Activated CD8-positive, alpha-beta T cell treated with anti-CD3 and anti-CD28 coated beads for 36 hours (primary cell): ENCODE measurements at regions not wholly inside any gene's neighbourhood (a gene's known extent, or its start where the extent isn't known, plus 50 kb on each side); places are given as distances from the start of the nearest gene placed in this dataset.
"Not testable (repeated sequence)": the region's sequence is repeated elsewhere in the genome, so short reads cannot be mapped to it uniquely, and the experiment has no call there.

Experiments
- ATAC-seq: fragments of 200-7000 bp; cut with Tn5 transposase; one replicate; pipeline ENCODE4 v1.10.0; 2021; ENCODE audit warnings: mild to moderate bottlenecking, moderate library complexity
- CTCF ChIA-PET: fragments of 350-600 bp; sonication (Branson Sonifier 250); formaldehyde crosslinking; loops from one replicate; lab custom pipeline; 2021; ENCODE audit warnings: antibody characterized with exemption; lab: Charles Lee
- POLR2A ChIA-PET: fragments of 350-600 bp; sonication (Branson Sonifier 250); formaldehyde crosslinking; loops from one replicate; lab custom pipeline; 2021; ENCODE audit warnings: antibody characterized with exemption; lab: Charles Lee
- DNase-seq: peaks from one replicate; pipeline ENCODE4 v3.0.0-alpha.2; 2020
- H3K27ac Mint-ChIP-seq: one replicate; pipeline ENCODE4 v1.8.0; 2021; ENCODE audit warnings: mild to moderate bottlenecking, mixed read lengths
- H3K27me3 Mint-ChIP-seq: one replicate; pipeline ENCODE4 v1.8.0; 2021; ENCODE audit warnings: mixed read lengths
- H3K36me3 Mint-ChIP-seq: one replicate; pipeline ENCODE4 v1.8.0; 2021; ENCODE audit warnings: low read depth, mixed read lengths
- H3K4me1 Mint-ChIP-seq: one replicate; pipeline ENCODE4 v1.8.0; 2021; ENCODE audit warnings: low read depth, mixed read lengths
- H3K4me3 Mint-ChIP-seq: one replicate; pipeline ENCODE4 v1.8.0; 2021; ENCODE audit warnings: mild to moderate bottlenecking, moderate library complexity, mixed read lengths
- H3K9me3 Mint-ChIP-seq: one replicate; pipeline ENCODE4 v1.8.0; 2021; ENCODE audit warnings: mixed read lengths
- CTCF ChIP-seq: fragments of 200-600 bp; IDR thresholded peaks from one replicate; pipeline ENCODE4 v1.8.0; 2022; ENCODE audit warnings: antibody characterized with exemption, mild to moderate bottlenecking
- intact Hi-C: fragments of 100-400 bp; cut with micrococcal nuclease; formaldehyde crosslinking; loops from one replicate; pipeline ENCODE4 v1.10.0; 2022

GRCh38 chr3:195999176-195999575 lies 82.7 kb downstream of the TFRC start:
- CTCF ChIA-PET, H3K27ac Mint-ChIP-seq, DNase-seq, intact Hi-C loops, H3K4me1 Mint-ChIP-seq, H3K36me3 Mint-ChIP-seq, H3K9me3 Mint-ChIP-seq, ATAC-seq, H3K4me3 Mint-ChIP-seq: not testable (repeated sequence)
- peaks cover 17% of the 10 kb centered on the region for H3K27me3 Mint-ChIP-seq
- POLR2A ChIA-PET, result interaction anchor here (0.6 to 0.7 kb wide), 2 partner anchors 226 to 386 kb away, joined by 3 to 4 read pairs; no protein-coding TSS in a partner anchor

GRCh38 chr3:195996314-195996713 lies 85.6 kb downstream of the TFRC start:
- H3K9me3 Mint-ChIP-seq, H3K27ac Mint-ChIP-seq, ATAC-seq, CTCF ChIA-PET, POLR2A ChIA-PET, intact Hi-C loops, H3K4me1 Mint-ChIP-seq, DNase-seq, H3K4me3 Mint-ChIP-seq, H3K36me3 Mint-ChIP-seq: not testable (repeated sequence)
- peaks cover 11% of the 10 kb centered on the region for H3K27me3 Mint-ChIP-seq

GRCh38 chr3:195994343-195994742 lies 86.0 kb upstream of the TNK2 start:
- CTCF ChIA-PET, result interaction anchor here (1.6 kb wide), 1 partner anchor 135 kb away, joined by 3 read pairs; no protein-coding TSS in a partner anchor
- H3K27ac Mint-ChIP-seq, H3K27me3 Mint-ChIP-seq, POLR2A ChIA-PET, H3K4me3 Mint-ChIP-seq, intact Hi-C loops, H3K4me1 Mint-ChIP-seq, H3K9me3 Mint-ChIP-seq, H3K36me3 Mint-ChIP-seq, ATAC-seq: not testable (repeated sequence)
- peak; percentile 67 for TF ChIP-seq CTCF
- peak; percentile 83 for DNase-seq

GRCh38 chr3:195993671-195994070 lies 85.3 kb upstream of the TNK2 start:
- intact Hi-C loops, H3K4me3 Mint-ChIP-seq, H3K36me3 Mint-ChIP-seq, H3K27me3 Mint-ChIP-seq, H3K4me1 Mint-ChIP-seq, ATAC-seq, DNase-seq, H3K9me3 Mint-ChIP-seq, H3K27ac Mint-ChIP-seq, POLR2A ChIA-PET: not testable (repeated sequence)
- CTCF ChIA-PET, result interaction anchor here (1.6 kb wide), 1 partner anchor 134 kb away, joined by 3 read pairs; no protein-coding TSS in a partner anchor

- CTCF ChIA-PET, result interaction anchor here (1.6 kb wide), 1 partner anchor 134 kb away, joined by 3 read pairs; no protein-coding TSS in a partner anchor
- intact Hi-C loops, H3K36me3 Mint-ChIP-seq, POLR2A ChIA-PET, DNase-seq, H3K4me1 Mint-ChIP-seq, H3K9me3 Mint-ChIP-seq, H3K27me3 Mint-ChIP-seq, H3K27ac Mint-ChIP-seq, H3K4me3 Mint-ChIP-seq, ATAC-seq: not testable (repeated sequence)
Observed at GRCh38 chr3:195992956-195993595, 84.7 kb upstream of the TNK2 start.

GRCh38 chr3:195991986-195992385 lies 83.6 kb upstream of the TNK2 start:
- H3K27ac Mint-ChIP-seq, POLR2A ChIA-PET, H3K27me3 Mint-ChIP-seq, H3K4me1 Mint-ChIP-seq, ATAC-seq, H3K36me3 Mint-ChIP-seq, H3K4me3 Mint-ChIP-seq, intact Hi-C loops, CTCF ChIA-PET, DNase-seq, H3K9me3 Mint-ChIP-seq: not testable (repeated sequence)

- intact Hi-C loops, H3K9me3 Mint-ChIP-seq, H3K4me1 Mint-ChIP-seq, ATAC-seq, H3K36me3 Mint-ChIP-seq, DNase-seq, H3K27me3 Mint-ChIP-seq, POLR2A ChIA-PET, CTCF ChIA-PET: not testable (repeated sequence)
- Mint-ChIP-seq H3K27ac (peak overlapping the region; percentile 71), H3K4me3 (peak overlapping the region; percentile 71)
Observed at GRCh38 chr3:195991243-195991642, 82.9 kb upstream of the TNK2 start.

GRCh38 chr3:195990841-195991174 lies 82.5 kb upstream of the TNK2 start:
- intact Hi-C loops, DNase-seq, H3K4me1 Mint-ChIP-seq, POLR2A ChIA-PET, ATAC-seq, H3K27me3 Mint-ChIP-seq, H3K9me3 Mint-ChIP-seq, H3K36me3 Mint-ChIP-seq, CTCF ChIA-PET: not testable (repeated sequence)
- H3K4me3 Mint-ChIP-seq, result peak overlapping the region; percentile 71
- H3K27ac Mint-ChIP-seq, result peak overlapping the region; percentile 71

- POLR2A ChIA-PET, H3K4me1 Mint-ChIP-seq, intact Hi-C loops, CTCF ChIA-PET, H3K9me3 Mint-ChIP-seq, H3K27me3 Mint-ChIP-seq, H3K36me3 Mint-ChIP-seq: not testable (repeated sequence)
- Mint-ChIP-seq H3K27ac (peak overlapping the region; percentile 71), H3K4me3 (peak overlapping the region; percentile 71)
- ATAC-seq (peak; percentile 94), DNase-seq (peak; percentile 90)
Observed at GRCh38 chr3:195989921-195990840, 81.8 kb upstream of the TNK2 start.

GRCh38 chr3:195989197-195989920 lies 81.0 kb upstream of the TNK2 start:
- not testable (repeated sequence) for H3K4me1 Mint-ChIP-seq

More at GRCh38 chr3:195989197-195989920, 81.0 kb upstream of the TNK2 start:
- H3K9me3 Mint-ChIP-seq, H3K36me3 Mint-ChIP-seq, CTCF ChIA-PET, intact Hi-C loops, H3K27me3 Mint-ChIP-seq, DNase-seq, H3K27ac Mint-ChIP-seq, POLR2A ChIA-PET: not testable (repeated sequence)
- H3K4me3 Mint-ChIP-seq, result peak overlapping the region; percentile 58
- peak; percentile 11 for ATAC-seq
